Ectodermal cell (in vitro differentiated cells): ENCODE measurements at regions not wholly inside any gene's neighbourhood (a gene's known extent, or its start where the extent isn't known, plus 50 kb on each side); places are given as distances from the start of the nearest gene placed in this dataset.
"Not testable (repeated sequence)": the region's sequence is repeated elsewhere in the genome, so short reads cannot be mapped to it uniquely, and the experiment has no call there.

Source experiments
- H3K27ac ChIP-seq: 2 replicates; pipeline ENCODE4 v1.7.0; 2013; ENCODE audit warnings: mild to moderate bottlenecking, low read depth, low read length; ENCODE audit not compliant: insufficient read depth, poor library complexity, severe bottlenecking
- H3K27me3 ChIP-seq: 2 replicates; pipeline ENCODE4 v1.7.0; 2013; ENCODE audit warnings: mild to moderate bottlenecking, low read length; ENCODE audit not compliant: insufficient read depth, control insufficient read depth, poor library complexity, severe bottlenecking
- H3K36me3 ChIP-seq: one replicate; pipeline ENCODE4 v1.7.0; 2013; ENCODE audit warnings: low read length; ENCODE audit not compliant: control insufficient read depth, insufficient read depth
- H3K4me1 ChIP-seq: one replicate; pipeline ENCODE4 v1.7.0; 2013; ENCODE audit warnings: low read length; ENCODE audit not compliant: control insufficient read depth, insufficient read depth
- H3K4me3 ChIP-seq: 2 replicates; pipeline ENCODE4 v1.7.0; 2013; ENCODE audit warnings: low read depth, low read length, control low read depth; ENCODE audit not compliant: insufficient read depth
- H3K9me3 ChIP-seq: 2 replicates; pipeline ENCODE4 v1.7.0; 2013; ENCODE audit warnings: mild to moderate bottlenecking, low read length, moderate library complexity; ENCODE audit not compliant: control insufficient read depth
- whole genome bisulfite sequencing, 2 experiments: methylation state at CpG; one replicate each; pipeline ENCODE4 v1.1.7; 2013; ENCODE audit warnings: missing lambda C conversion rate in 2 of 2; 5-methylcytosine and 5-hydroxymethylcytosine counted together

DNA sequence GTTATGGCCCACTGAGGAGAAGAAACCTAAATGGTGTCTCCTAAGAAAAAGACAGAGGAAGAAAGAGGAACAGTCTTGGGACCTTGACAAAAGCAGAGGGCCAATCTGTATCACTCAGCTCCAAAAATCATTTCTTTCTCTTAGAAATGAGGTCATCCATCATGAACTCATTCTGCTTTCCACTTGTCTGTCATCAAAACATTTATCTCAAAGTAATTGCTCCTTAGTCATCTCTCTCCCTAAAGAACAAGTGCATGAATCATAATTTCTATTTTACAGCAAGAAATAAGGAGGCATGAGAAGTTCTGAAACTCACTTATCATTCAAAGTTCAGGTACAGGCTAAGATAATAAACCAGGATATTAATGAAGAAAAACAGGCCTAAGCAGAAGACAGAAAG, 375.6 kb downstream of the KCNA4 start:
- Histone ChIP-seq H3K36me3 (no peaks in the 10 kb centered on the region), H3K9me3 (no peaks in the 10 kb centered on the region), H3K4me1 (no peaks in the 10 kb centered on the region), H3K27ac (no peak overlapping the region), H3K4me3 (no peak overlapping the region), H3K27me3 (no peaks in the 10 kb centered on the region)

DNA sequence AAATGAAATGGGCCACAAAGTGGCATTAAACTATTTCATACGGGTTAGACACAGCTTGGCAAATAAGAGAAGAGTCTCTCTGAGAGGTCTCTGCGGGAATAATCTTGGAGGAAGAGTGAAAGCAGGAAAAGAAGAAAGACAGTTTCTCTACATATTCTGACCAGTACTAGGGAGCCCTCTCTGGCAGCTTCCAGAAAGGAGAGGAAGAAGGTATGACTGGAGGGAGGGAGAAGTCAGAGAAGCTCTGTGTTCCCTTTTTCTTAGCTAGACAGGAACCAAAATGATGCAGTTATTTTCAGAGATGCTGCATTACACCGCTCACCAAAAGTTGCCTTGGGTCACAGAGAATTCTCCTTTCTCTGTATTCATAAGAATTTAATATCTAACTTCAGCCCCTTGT, 382.1 kb downstream of the KCNA4 start:
- no peaks in the 10 kb centered on the region for H3K4me1 ChIP-seq
- no peak overlapping the region for H3K4me3 ChIP-seq
- no peaks in the 10 kb centered on the region for H3K36me3 ChIP-seq
- no peaks in the 10 kb centered on the region for H3K9me3 ChIP-seq
- no peaks in the 10 kb centered on the region for H3K27me3 ChIP-seq
- no peak overlapping the region for H3K27ac ChIP-seq
- WGBS, 2 experiments: 90 to 94% methylated on average over 3 of the region's 3 CpGs

DNA sequence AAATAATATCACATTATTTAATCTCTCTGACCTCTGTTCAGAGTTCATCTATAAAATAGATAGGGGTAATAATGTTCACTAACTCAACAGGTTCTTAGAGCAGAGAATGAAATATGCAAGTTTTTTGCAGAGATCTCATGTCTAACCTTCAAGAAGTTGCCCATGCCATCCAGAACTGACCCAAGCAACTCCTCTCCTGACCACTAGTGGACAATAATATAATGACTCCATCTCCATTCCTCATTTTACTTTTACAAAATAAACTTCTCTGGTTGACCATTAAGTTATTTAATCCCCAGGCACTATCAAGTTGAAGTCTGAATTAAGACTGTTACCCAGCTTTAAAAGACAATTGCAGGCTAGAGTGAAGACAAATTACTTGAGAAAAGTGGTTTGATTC, 382.6 kb downstream of the KCNA4 start:
- no peaks in the 10 kb centered on the region for H3K9me3 ChIP-seq
- no peak overlapping the region for H3K27ac ChIP-seq
- no peaks in the 10 kb centered on the region for H3K36me3 ChIP-seq
- H3K4me3 ChIP-seq: no peak overlapping the region
- no peaks in the 10 kb centered on the region for H3K4me1 ChIP-seq
- H3K27me3 ChIP-seq: no peaks in the 10 kb centered on the region

DNA sequence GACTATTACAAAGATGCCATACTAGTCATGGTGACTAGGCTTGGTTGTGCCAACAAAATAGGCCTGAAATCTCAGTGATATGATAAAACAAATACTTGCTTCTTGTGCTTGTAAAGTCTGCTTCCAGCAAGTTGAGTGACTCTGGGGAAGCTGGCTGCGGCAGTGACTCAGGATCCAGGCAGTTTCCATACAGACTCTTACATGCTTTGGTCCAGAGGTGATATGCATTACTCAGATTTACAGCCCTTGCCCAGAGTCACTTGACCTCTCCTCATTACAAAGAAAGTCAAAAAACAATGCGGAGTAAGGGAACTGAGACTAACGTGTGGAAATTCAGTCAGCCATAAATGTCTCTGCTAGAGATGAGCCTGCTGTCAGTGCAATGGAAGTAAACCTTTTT, 387.5 kb downstream of the KCNA4 start:
- no peaks in the 10 kb centered on the region for H3K9me3 ChIP-seq
- H3K36me3 ChIP-seq: no peaks in the 10 kb centered on the region
- H3K27ac ChIP-seq: no peak overlapping the region
- 89 to 92% methylated on average over 3 of the region's 3 CpGs for WGBS, 2 experiments
- H3K27me3 ChIP-seq: no peaks in the 10 kb centered on the region
- H3K4me1 ChIP-seq: peaks cover 3% of the 10 kb centered on the region
- H3K4me3 ChIP-seq: no peak overlapping the region

DNA sequence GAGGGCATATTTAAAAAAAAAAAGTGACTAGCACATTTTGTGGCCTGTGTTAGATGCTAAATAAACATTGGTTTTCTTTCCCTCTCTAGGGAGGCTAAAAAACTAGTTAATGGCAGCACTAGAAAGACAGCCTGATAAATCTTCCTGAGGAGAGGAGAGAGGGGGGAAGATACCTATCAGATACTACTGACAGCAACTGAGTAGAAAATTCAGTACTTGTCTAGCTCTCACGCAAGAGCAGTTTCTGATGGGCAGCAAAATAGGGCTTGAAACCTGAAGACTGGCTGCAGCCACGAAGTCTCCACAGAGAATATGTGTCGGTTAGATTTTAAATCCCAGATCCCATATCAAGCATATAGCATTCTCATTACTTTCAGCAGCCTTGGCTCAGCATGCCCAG, 388.2 kb downstream of the KCNA4 start:
- H3K4me3 ChIP-seq: no peak overlapping the region
- H3K27me3 ChIP-seq: no peaks in the 10 kb centered on the region
- no peak overlapping the region for H3K27ac ChIP-seq
- WGBS, 2 experiments: 96% methylated on average over 3 of the region's 3 CpGs
- peaks cover 3% of the 10 kb centered on the region for H3K4me1 ChIP-seq
- H3K9me3 ChIP-seq: no peaks in the 10 kb centered on the region
- no peaks in the 10 kb centered on the region for H3K36me3 ChIP-seq

DNA sequence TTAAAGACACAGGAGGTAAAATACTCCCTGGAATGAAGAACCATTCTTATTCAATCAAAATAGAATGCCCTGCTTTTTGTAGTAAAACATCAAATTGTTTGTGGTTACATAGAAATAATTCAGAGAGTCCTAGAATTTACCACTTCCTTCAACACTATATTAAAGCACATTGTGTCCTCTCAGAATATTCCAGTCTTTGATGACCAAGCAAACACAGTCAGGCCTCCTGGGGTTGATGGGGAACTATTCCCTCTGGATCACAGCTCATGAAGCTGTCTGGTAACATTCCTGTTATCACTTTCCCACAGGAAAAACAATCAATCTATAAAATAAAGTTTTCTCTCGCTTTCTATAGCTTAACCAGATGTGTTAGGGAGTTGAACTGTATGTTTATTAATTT, 389.3 kb downstream of the KCNA4 start:
- no peak overlapping the region for H3K4me3 ChIP-seq
- WGBS, 2 experiments: no CpG with 5 or more reads among the region's 1 CpG
- H3K36me3 ChIP-seq: no peaks in the 10 kb centered on the region
- H3K9me3 ChIP-seq: no peaks in the 10 kb centered on the region
- H3K27ac ChIP-seq: no peak overlapping the region
- no peaks in the 10 kb centered on the region for H3K27me3 ChIP-seq
- peaks cover 9% of the 10 kb centered on the region for H3K4me1 ChIP-seq

DNA sequence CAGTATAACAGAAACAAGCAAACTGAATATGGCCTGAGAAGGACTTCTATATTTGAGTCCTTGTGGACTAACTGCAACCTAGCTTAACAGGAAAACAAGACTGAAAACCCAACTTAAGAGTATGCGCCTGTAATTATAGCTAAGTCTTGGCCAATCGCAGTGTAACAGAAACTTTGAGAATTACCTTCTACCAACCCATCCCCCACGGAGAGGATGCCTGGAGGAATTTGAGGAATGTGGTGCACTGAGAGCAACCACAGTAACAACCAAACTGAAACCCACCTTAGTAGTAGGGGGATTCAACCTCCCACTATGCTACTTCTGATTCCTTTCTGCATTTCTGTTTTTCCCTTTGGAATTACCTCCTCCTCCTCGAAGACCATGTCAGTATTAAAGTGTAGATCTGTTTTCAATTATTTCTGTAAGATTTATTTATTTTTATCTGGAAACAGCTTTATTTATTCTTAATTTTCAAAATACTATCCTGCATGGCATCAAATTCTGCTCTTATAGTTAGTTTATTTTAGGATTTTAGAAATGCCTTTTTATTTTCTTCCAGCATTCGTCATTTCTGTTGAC, 393.6 kb downstream of the KCNA4 start:
- H3K9me3 ChIP-seq: no peaks in the 10 kb centered on the region
- H3K27ac ChIP-seq: no peak overlapping the region
- WGBS, 2 experiments: 25 to 45% methylated on average over 2 to 4 of the region's 5 CpGs
- no peaks in the 10 kb centered on the region for H3K27me3 ChIP-seq
- H3K36me3 ChIP-seq: no peaks in the 10 kb centered on the region
- H3K4me1 ChIP-seq: peaks cover 10% of the 10 kb centered on the region
- no peak overlapping the region for H3K4me3 ChIP-seq

DNA sequence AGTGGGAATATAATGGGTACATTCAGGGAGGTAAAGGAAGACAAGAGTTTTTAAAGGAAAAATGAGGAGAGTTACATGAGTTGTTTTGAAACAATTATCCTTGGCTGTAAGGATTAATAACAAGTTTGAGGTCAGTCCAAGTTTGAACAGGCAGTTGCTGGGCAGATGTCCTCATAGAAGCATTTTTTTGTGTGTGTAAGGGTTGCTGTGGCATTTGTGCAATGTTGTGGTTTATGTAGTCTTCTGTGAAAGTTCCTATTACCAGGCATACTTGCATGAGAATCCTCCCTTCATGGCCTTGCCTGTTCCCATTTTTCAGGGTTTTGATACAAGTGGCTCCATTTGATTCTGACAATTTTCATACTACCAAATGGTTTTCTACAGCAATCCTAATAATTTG, 400.2 kb downstream of the KCNA4 start:
- no peak overlapping the region for H3K27ac ChIP-seq
- no peaks in the 10 kb centered on the region for H3K27me3 ChIP-seq
- no peaks in the 10 kb centered on the region for H3K36me3 ChIP-seq
- H3K4me1 ChIP-seq: no peaks in the 10 kb centered on the region
- H3K9me3 ChIP-seq: no peaks in the 10 kb centered on the region
- H3K4me3 ChIP-seq: no peak overlapping the region

DNA sequence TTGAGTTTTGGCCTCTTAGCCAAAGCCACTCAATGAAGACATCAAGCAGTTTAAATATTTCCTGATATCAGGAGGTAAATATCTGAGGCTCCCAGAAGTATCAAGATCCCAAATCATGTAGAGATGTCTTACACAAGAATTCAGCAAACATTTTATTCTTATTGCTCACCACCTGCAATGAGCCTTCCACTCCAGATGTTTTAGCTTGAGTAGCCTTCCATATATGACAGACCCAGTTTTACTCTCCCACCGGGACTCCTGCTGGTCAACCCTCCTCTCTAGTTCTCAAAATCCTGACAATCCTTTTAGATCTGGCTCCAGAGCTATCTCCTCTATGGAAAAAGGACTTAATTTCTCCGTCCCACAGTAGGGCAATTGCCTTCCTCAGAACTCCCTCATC, 404.4 kb downstream of the KCNA4 start:
- Histone ChIP-seq H3K27me3 (no peaks in the 10 kb centered on the region), H3K9me3 (no peaks in the 10 kb centered on the region), H3K27ac (no peak overlapping the region), H3K4me3 (no peak overlapping the region), H3K4me1 (no peaks in the 10 kb centered on the region), H3K36me3 (no peaks in the 10 kb centered on the region)
- 91 to 96% methylated on average over 2 of the region's 2 CpGs for WGBS, 2 experiments

DNA sequence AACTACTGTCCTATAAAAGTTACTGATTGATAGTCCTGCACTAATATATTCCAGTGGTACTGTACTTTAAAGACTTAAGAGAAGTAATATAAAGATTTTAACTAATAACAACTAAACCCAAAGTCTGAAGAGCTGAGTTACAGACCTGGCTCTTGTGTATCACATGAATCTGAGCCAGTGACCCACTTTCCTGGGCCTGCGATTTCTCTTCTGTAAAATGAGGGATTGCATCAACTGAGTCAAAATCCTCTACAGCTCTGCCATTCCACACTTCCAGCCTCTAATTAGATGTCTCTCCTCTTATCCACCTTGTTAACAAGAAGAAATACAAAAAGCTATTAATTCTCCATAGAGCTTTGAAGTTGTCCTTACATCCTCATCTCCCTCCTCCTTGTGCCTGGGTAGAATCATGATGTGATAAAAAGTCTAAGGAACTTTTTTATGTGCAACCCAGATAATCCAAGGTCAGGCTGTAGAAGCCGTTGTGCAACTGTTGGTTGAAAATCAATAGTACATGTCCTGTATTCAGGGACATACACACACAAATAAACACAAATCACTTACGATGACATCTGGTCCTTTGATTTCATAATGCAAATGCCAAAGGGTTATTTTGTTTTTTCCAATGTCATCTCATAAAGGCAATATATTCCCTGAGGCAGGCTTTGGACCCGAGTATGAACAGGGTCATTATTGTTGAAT, 410.3 kb downstream of the KCNA4 start:
- H3K4me1 ChIP-seq: no peaks in the 10 kb centered on the region
- H3K4me3 ChIP-seq: no peak overlapping the region
- no peaks in the 10 kb centered on the region for H3K36me3 ChIP-seq
- no peaks in the 10 kb centered on the region for H3K27me3 ChIP-seq
- H3K27ac ChIP-seq: no peak overlapping the region
- WGBS, 2 experiments: 94 to 95% methylated on average over 4 of the region's 4 CpGs
- H3K9me3 ChIP-seq: no peaks in the 10 kb centered on the region

DNA sequence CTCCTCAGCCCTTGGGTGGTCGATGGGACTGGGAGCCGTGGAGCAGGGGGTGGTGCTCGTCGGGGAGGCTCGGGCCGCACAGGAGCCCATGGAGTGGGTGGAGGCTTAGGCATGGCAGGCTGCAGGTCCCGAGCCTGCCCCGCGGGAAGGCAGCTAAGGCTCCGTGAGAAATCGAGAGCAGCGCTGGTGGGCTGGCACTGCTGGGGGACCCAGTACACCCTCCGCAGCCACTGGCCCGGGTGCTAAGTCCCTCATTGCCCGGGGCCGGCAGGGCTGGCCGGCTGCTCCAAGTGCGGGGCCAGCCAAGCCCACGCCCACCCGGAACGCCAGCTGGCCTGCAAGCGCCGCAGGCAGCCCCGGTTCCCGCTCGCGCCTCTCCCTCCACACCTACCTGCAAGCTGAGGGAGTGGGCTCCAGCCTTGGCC, 416.7 kb downstream of the KCNA4 start:
- not testable (repeated sequence) for H3K9me3 ChIP-seq, H3K4me1 ChIP-seq, H3K4me3 ChIP-seq, H3K36me3 ChIP-seq, H3K27me3 ChIP-seq, H3K27ac ChIP-seq
- WGBS, 2 experiments: 95 to 97% methylated on average over 26 to 27 of the region's 27 CpGs
